ENCODE measurements at regions not wholly inside any gene's neighbourhood (a gene's known extent, or its start where the extent isn't known, plus 50 kb on each side); places are given as distances from the start of the nearest gene placed in this dataset.

DNA sequence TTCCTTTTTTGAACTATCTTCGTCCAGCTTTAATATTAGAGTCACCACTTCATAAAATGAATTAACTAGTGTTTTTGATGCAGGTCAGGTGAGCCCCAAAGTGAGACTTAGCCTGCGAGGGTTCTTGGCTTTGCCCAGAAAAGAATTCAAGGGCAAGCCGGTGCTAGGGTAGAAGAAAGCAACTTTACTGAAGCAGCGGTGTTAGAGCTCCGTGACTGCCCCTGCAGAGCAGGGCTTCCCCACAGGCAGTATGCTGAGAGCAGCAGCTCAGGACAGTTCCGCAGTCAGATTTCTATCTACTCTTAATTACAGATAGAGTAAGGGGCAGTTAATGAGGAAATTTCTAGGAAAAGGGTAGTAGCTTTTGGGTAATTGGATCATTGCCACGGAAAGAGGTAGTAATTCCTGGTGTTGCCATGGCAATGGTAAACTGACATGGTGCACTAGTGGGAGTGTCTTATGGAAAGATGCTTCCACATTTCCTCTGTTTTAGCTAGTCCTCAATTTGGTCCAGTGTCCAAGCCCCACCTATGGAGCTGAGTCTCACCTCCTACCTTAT lies 432.2 kb upstream of the ZNF507 start:
- H3K4me3 ChIP-seq (ENCODE audit: low read length), result no peak overlapping the region
- no peaks in the 10 kb centered on the region for H3K9me3 ChIP-seq (ENCODE audit: control insufficient read depth, insufficient read depth, low read length)
- H3K27me3 ChIP-seq (ENCODE audit: control insufficient read depth, insufficient read depth, low read length), result no peaks in the 10 kb centered on the region
- no peak overlapping the region for H3K27ac ChIP-seq (ENCODE audit: low read length)
- no peaks in the 10 kb centered on the region for H3K4me1 ChIP-seq (ENCODE audit: control insufficient read depth, insufficient read depth, low read length)
- no peak for DNase-seq (ENCODE audit: low read depth, low spot score)
- no CpG with 5 or more reads among the region's 7 CpGs for WGBS (ENCODE audit: insufficient coverage, insufficient read length)
- H3K36me3 ChIP-seq (ENCODE audit: control insufficient read depth, insufficient read depth, low read length), result no peaks in the 10 kb centered on the region

- no peak for DNase-seq (ENCODE audit: low read depth, low spot score)
- Histone ChIP-seq H3K4me1 (ENCODE audit: control insufficient read depth, insufficient read depth, low read length) (no peaks in the 10 kb centered on the region), H3K27me3 (ENCODE audit: control insufficient read depth, insufficient read depth, low read length) (no peaks in the 10 kb centered on the region), H3K9me3 (ENCODE audit: control insufficient read depth, insufficient read depth, low read length) (no peaks in the 10 kb centered on the region), H3K27ac (ENCODE audit: low read length) (no peak overlapping the region), H3K4me3 (ENCODE audit: low read length) (no peak overlapping the region), H3K36me3 (ENCODE audit: control insufficient read depth, insufficient read depth, low read length) (no peaks in the 10 kb centered on the region)
- WGBS (ENCODE audit: insufficient coverage, insufficient read length), result no CpG with 5 or more reads among the region's 2 CpGs
Measured at GRCh38 chr19:31930401-31930800, 415.0 kb upstream of the ZNF507 start.

DNA sequence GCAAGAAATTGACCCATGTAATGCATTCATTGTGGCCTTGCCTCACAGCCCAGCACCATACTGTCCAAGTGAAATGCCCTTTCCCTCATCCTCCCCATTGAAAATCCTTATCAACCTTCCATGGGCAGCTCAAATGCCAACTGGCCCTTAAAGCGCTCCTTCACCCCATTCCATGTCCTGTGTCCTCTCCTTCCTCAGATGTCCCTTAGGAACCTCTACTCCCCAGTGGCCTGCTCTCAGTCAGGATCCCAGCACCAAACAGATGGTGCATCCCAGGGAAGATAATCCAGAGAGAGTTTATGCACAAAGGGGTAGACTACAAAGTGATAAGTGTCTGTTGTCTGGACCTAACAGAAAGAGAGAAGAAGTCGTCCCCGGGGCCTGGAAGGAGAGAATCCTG lies 407.4 kb upstream of the ZNF507 start:
- no CpG with 5 or more reads among the region's 3 CpGs for WGBS (ENCODE audit: insufficient coverage, insufficient read length)
- no peaks in the 10 kb centered on the region for H3K9me3 ChIP-seq (ENCODE audit: control insufficient read depth, insufficient read depth, low read length)
- H3K4me1 ChIP-seq (ENCODE audit: control insufficient read depth, insufficient read depth, low read length), result no peaks in the 10 kb centered on the region
- no peak overlapping the region for H3K27ac ChIP-seq (ENCODE audit: low read length)
- no peaks in the 10 kb centered on the region for H3K36me3 ChIP-seq (ENCODE audit: control insufficient read depth, insufficient read depth, low read length)
- DNase-seq (ENCODE audit: low read depth, low spot score), result no peak
- no peak overlapping the region for H3K4me3 ChIP-seq (ENCODE audit: low read length)
- H3K27me3 ChIP-seq (ENCODE audit: control insufficient read depth, insufficient read depth, low read length), result no peaks in the 10 kb centered on the region

GRCh38 chr19:31938675-31939074 lies 406.7 kb upstream of the ZNF507 start:
- DNase-seq (ENCODE audit: low read depth, low spot score), result no peak
- Histone ChIP-seq H3K4me1 (ENCODE audit: control insufficient read depth, insufficient read depth, low read length) (no peaks in the 10 kb centered on the region), H3K27ac (ENCODE audit: low read length) (no peak overlapping the region), H3K36me3 (ENCODE audit: control insufficient read depth, insufficient read depth, low read length) (no peaks in the 10 kb centered on the region), H3K9me3 (ENCODE audit: control insufficient read depth, insufficient read depth, low read length) (no peaks in the 10 kb centered on the region), H3K27me3 (ENCODE audit: control insufficient read depth, insufficient read depth, low read length) (no peaks in the 10 kb centered on the region), H3K4me3 (ENCODE audit: low read length) (no peak overlapping the region)
- WGBS (ENCODE audit: insufficient coverage, insufficient read length), result no CpG with 5 or more reads among the region's 5 CpGs

DNA sequence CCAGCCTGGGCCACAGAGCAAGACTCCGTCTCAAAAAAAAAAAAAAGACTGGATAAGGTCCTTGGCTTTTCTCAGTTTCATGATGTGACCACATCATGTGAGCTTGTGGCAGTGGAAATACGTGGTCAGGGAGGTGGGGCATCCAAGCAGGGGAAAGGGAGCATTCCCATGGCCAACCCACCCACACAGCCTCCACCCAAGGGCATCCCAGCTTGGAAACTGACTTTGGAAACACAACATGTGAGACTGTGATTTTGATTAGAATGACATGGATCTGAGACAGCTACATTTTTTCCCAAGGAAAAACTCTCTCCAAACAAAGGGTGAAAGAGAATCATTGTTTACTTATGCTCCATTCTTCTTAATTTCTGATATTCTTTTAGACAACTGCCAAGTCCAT lies 405.0 kb upstream of the ZNF507 start:
- no peaks in the 10 kb centered on the region for H3K36me3 ChIP-seq (ENCODE audit: control insufficient read depth, insufficient read depth, low read length)
- no CpG with 5 or more reads among the region's 2 CpGs for whole genome bisulfite sequencing (ENCODE audit: insufficient coverage, insufficient read length)
- H3K27me3 ChIP-seq (ENCODE audit: control insufficient read depth, insufficient read depth, low read length), result no peaks in the 10 kb centered on the region

DNA sequence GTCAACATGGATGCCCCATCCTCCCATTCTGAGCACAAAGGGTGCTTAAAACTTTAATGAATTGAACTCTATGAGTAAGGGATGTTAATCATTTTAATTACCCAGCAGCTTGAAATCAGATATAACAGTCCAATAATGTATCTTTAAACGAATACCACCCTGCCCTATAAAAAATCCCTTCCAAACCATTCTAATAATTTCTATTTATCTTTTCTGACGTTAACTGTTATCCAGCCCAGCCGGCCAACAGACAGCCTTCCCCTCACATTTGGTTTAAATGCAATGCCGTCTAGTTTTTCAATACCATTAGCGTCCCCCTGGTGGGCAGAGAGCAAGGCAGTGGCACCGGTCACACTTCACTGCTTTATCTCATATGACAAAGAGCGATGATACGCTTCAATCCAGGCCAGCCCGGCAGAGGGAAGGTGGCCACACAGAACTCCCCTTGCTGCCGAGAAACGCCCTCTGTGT lies 402.2 kb upstream of the ZNF507 start:
- H3K4me3 ChIP-seq (ENCODE audit: low read length), result no peak overlapping the region
- H3K27me3 ChIP-seq (ENCODE audit: control insufficient read depth, insufficient read depth, low read length), result no peaks in the 10 kb centered on the region
- no peaks in the 10 kb centered on the region for H3K36me3 ChIP-seq (ENCODE audit: control insufficient read depth, insufficient read depth, low read length)
- WGBS (ENCODE audit: insufficient coverage, insufficient read length), result 100% methylated on average over 3 of the region's 11 CpGs
- H3K9me3 ChIP-seq (ENCODE audit: control insufficient read depth, insufficient read depth, low read length), result no peaks in the 10 kb centered on the region
- DNase-seq (ENCODE audit: low read depth, low spot score), result no peak
- no peak overlapping the region for H3K27ac ChIP-seq (ENCODE audit: low read length)
- no peaks in the 10 kb centered on the region for H3K4me1 ChIP-seq (ENCODE audit: control insufficient read depth, insufficient read depth, low read length)

More for the DNA sequence above, 405.0 kb upstream of the ZNF507 start:
- DNase-seq (ENCODE audit: low read depth, low spot score), result no peak
- no peak overlapping the region for H3K4me3 ChIP-seq (ENCODE audit: low read length)
- no peaks in the 10 kb centered on the region for H3K9me3 ChIP-seq (ENCODE audit: control insufficient read depth, insufficient read depth, low read length)
- no peaks in the 10 kb centered on the region for H3K4me1 ChIP-seq (ENCODE audit: control insufficient read depth, insufficient read depth, low read length)
- no peak overlapping the region for H3K27ac ChIP-seq (ENCODE audit: low read length)

DNA sequence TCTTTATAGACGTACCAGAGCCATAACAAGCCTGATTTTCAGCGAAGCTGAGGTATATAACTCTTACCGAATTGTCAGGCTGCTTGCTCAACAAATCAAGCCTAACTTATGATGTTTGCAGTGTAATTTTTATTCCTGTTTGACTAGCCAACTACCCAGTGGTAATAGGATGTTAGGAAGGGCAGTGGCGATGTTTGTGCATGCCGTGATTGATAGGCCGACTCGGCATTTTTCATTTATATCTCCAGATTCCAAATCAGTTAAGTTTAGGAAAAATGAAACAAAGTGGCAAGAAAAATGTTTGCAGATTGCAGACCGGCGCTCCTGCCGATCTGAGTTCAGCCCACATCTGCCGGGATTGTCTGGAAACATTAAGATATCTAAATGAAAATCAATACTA lies 401.6 kb upstream of the ZNF507 start:
- Histone ChIP-seq H3K27ac (ENCODE audit: low read length) (no peak overlapping the region), H3K4me1 (ENCODE audit: control insufficient read depth, insufficient read depth, low read length) (no peaks in the 10 kb centered on the region), H3K27me3 (ENCODE audit: control insufficient read depth, insufficient read depth, low read length) (no peaks in the 10 kb centered on the region), H3K9me3 (ENCODE audit: control insufficient read depth, insufficient read depth, low read length) (no peaks in the 10 kb centered on the region), H3K4me3 (ENCODE audit: low read length) (no peak overlapping the region), H3K36me3 (ENCODE audit: control insufficient read depth, insufficient read depth, low read length) (no peaks in the 10 kb centered on the region)
- no CpG with 5 or more reads among the region's 11 CpGs for WGBS (ENCODE audit: insufficient coverage, insufficient read length)
- no peak for DNase-seq (ENCODE audit: low read depth, low spot score)

DNA sequence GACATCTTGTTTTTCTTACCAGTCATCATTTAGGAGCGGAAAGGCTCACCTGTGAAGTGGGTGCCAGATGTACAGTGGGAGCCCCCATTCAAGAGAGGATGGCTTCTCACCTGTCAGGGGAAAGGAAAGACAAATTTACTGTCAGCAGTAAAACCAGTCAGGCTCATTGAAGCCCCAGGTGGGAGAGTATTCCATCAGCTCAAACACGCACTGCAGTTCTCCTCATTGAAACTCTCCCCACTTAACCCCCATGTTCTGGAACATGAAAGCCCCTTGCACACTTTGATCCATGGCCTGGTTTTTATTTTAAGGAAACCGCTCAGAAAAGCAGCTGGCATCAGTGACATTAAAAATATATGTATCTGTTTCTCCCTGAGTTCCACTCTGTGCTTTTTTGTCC lies 401.1 kb upstream of the ZNF507 start:
- no peak for DNase-seq (ENCODE audit: low read depth, low spot score)
- H3K27me3 ChIP-seq (ENCODE audit: control insufficient read depth, insufficient read depth, low read length), result no peaks in the 10 kb centered on the region
- H3K9me3 ChIP-seq (ENCODE audit: control insufficient read depth, insufficient read depth, low read length), result no peaks in the 10 kb centered on the region
- no peak overlapping the region for H3K27ac ChIP-seq (ENCODE audit: low read length)
- H3K4me1 ChIP-seq (ENCODE audit: control insufficient read depth, insufficient read depth, low read length), result no peaks in the 10 kb centered on the region
- no peak overlapping the region for H3K4me3 ChIP-seq (ENCODE audit: low read length)
- no CpG with 5 or more reads among the region's 3 CpGs for WGBS (ENCODE audit: insufficient coverage, insufficient read length)
- H3K36me3 ChIP-seq (ENCODE audit: control insufficient read depth, insufficient read depth, low read length), result no peaks in the 10 kb centered on the region

- WGBS (ENCODE audit: insufficient coverage, insufficient read length), result no CpG with 5 or more reads among the region's 4 CpGs
- no peaks in the 10 kb centered on the region for H3K36me3 ChIP-seq (ENCODE audit: control insufficient read depth, insufficient read depth, low read length)
- no peaks in the 10 kb centered on the region for H3K27me3 ChIP-seq (ENCODE audit: control insufficient read depth, insufficient read depth, low read length)
- H3K27ac ChIP-seq (ENCODE audit: low read length), result no peak overlapping the region
- H3K9me3 ChIP-seq (ENCODE audit: control insufficient read depth, insufficient read depth, low read length), result no peaks in the 10 kb centered on the region
- H3K4me3 ChIP-seq (ENCODE audit: low read length), result no peak overlapping the region
- no peak for DNase-seq (ENCODE audit: low read depth, low spot score)
- H3K4me1 ChIP-seq (ENCODE audit: control insufficient read depth, insufficient read depth, low read length), result no peaks in the 10 kb centered on the region
Measured at GRCh38 chr19:31946491-31946890, 398.9 kb upstream of the ZNF507 start.

DNA sequence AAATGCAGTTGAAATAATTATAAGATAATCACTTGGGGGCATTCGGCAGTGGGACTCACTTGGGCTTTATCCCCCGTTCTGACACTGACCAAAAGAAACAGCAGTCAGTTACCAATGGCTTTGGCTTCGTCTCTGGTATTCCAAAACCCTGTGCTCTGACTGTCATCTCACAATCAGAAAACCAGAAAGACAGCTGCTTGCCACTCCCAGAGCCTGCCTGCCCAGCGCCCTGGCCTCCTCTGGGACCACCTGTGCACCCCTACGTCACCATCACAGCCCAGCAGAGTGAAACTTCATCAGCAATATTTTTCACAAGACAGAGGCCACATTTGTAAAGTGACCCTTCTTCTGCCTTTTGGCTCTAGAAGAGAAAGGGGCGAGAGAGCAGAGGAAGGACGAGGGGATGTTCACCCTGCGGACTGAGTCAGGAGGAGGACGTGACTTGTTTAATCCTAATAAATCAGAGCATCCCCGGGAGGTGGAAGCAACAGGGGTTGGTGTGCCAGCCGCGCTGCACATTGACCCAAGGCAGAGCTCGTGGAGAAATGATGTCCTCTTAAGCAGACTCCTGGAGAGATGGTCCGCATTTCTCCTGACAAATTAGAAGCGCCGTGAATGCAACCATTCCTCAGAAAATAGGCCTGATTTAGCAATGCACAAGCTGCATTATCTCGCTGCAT lies 397.8 kb upstream of the ZNF507 start:
- no peak for DNase-seq (ENCODE audit: low read depth, low spot score)
- Histone ChIP-seq H3K4me3 (ENCODE audit: low read length) (no peak overlapping the region), H3K27ac (ENCODE audit: low read length) (no peak overlapping the region), H3K27me3 (ENCODE audit: control insufficient read depth, insufficient read depth, low read length) (no peaks in the 10 kb centered on the region), H3K9me3 (ENCODE audit: control insufficient read depth, insufficient read depth, low read length) (no peaks in the 10 kb centered on the region), H3K4me1 (ENCODE audit: control insufficient read depth, insufficient read depth, low read length) (no peaks in the 10 kb centered on the region), H3K36me3 (ENCODE audit: control insufficient read depth, insufficient read depth, low read length) (no peaks in the 10 kb centered on the region)
- no CpG with 5 or more reads among the region's 17 CpGs for WGBS (ENCODE audit: insufficient coverage, insufficient read length)

GRCh38 chr19:31952693-31953092 lies 392.7 kb upstream of the ZNF507 start:
- H3K9me3 ChIP-seq (ENCODE audit: control insufficient read depth, insufficient read depth, low read length), result no peaks in the 10 kb centered on the region
- no peak overlapping the region for H3K27ac ChIP-seq (ENCODE audit: low read length)
- no peak overlapping the region for H3K4me3 ChIP-seq (ENCODE audit: low read length)
- WGBS (ENCODE audit: insufficient coverage, insufficient read length), result no CpG with 5 or more reads among the region's 1 CpG
- H3K27me3 ChIP-seq (ENCODE audit: control insufficient read depth, insufficient read depth, low read length), result no peaks in the 10 kb centered on the region
- H3K4me1 ChIP-seq (ENCODE audit: control insufficient read depth, insufficient read depth, low read length), result no peaks in the 10 kb centered on the region
- no peaks in the 10 kb centered on the region for H3K36me3 ChIP-seq (ENCODE audit: control insufficient read depth, insufficient read depth, low read length)
- DNase-seq (ENCODE audit: low read depth, low spot score), result no peak

Measured in iPS DF 6.9 (cell line).